GM12892 (cell line): ENCODE measurements at regions not wholly inside any gene's neighbourhood (a gene's known extent, or its start where the extent isn't known, plus 50 kb on each side); places are given as distances from the start of the nearest gene placed in this dataset.

Source experiments
- DNase-seq: peaks from one replicate; pipeline ENCODE4 v3.0.0; 2011; ENCODE audit not compliant: insufficient read length
- FAIRE-seq: peaks from 2 replicates; lab custom pipeline; 2011; peaks lifted over from hg19 to GRCh38; lab: Jason Lieb, UNC
- POLR2A ChIP-seq: IDR thresholded peaks from 2 replicates; pipeline ENCODE4 v1.6.1; 2011; ENCODE audit warnings: low read depth, low read length, control low read depth
- POLR2AphosphoS5 ChIP-seq: IDR thresholded peaks from 2 replicates; pipeline ENCODE4 v1.6.1; 2011; ENCODE audit warnings: low read depth, low read length, control low read depth
- TAF1 ChIP-seq: IDR thresholded peaks from 2 replicates; pipeline ENCODE4 v1.6.1; 2011; ENCODE audit warnings: low read depth, mild to moderate bottlenecking, control low read depth, low read length, borderline replicate concordance

- DNase-seq (no peak), FAIRE-seq (no peak)
- TF ChIP-seq TAF1 = no peak
Observed at GRCh38 chr2:238657132-238658053, 190.5 kb upstream of the TWIST2 start.

- no peak for FAIRE-seq
- no peak for DNase-seq
- TF ChIP-seq TAF1 = no peak
- no peak for TF ChIP-seq POLR2A
- no peak for TF ChIP-seq POLR2AphosphoS5
Observed at GRCh38 chr2:238658054-238658407, 189.9 kb upstream of the TWIST2 start.

- TF ChIP-seq POLR2A (no peak), POLR2AphosphoS5 (no peak), TAF1 (no peak)
- DNase-seq (no peak), FAIRE-seq (no peak)
Observed at GRCh38 chr2:238658820-238659219, 189.1 kb upstream of the TWIST2 start.

- DNase-seq (no peak), FAIRE-seq (no peak)
- no peak for TF ChIP-seq POLR2AphosphoS5
Observed at GRCh38 chr2:238659231-238659630, 188.7 kb upstream of the TWIST2 start.

GRCh38 chr2:238663586-238663985, 184.3 kb upstream of the TWIST2 start:
- DNase-seq (no peak), FAIRE-seq (no peak)
- no peak for TF ChIP-seq POLR2AphosphoS5
- TF ChIP-seq TAF1 = no peak
- TF ChIP-seq POLR2A = no peak

- no peak for TF ChIP-seq TAF1
- TF ChIP-seq POLR2A = no peak
- TF ChIP-seq POLR2AphosphoS5 = no peak
- DNase-seq (no peak), FAIRE-seq (no peak)
Observed at GRCh38 chr2:238665919-238666318, 182.0 kb upstream of the TWIST2 start.

- no peak for TF ChIP-seq TAF1
- no peak for TF ChIP-seq POLR2AphosphoS5
- TF ChIP-seq POLR2A = no peak
- FAIRE-seq = no peak
- no peak for DNase-seq
Observed at GRCh38 chr2:238666543-238666942, 181.3 kb upstream of the TWIST2 start.

- DNase-seq = no peak
- no peak for FAIRE-seq
- TF ChIP-seq POLR2AphosphoS5 = no peak
- TF ChIP-seq POLR2A = no peak
- no peak for TF ChIP-seq TAF1
Observed at GRCh38 chr2:238667008-238667407, 180.9 kb upstream of the TWIST2 start.

GRCh38 chr2:238667639-238668038, 180.2 kb upstream of the TWIST2 start:
- FAIRE-seq (no peak), DNase-seq (no peak)
- TF ChIP-seq POLR2AphosphoS5 (no peak), TAF1 (no peak), POLR2A (no peak)

GRCh38 chr2:238668426-238668825, 179.5 kb upstream of the TWIST2 start:
- FAIRE-seq = no peak
- no peak for DNase-seq
- TF ChIP-seq TAF1 = no peak
- no peak for TF ChIP-seq POLR2A
- TF ChIP-seq POLR2AphosphoS5 = no peak

GRCh38 chr2:238669046-238669445, 178.8 kb upstream of the TWIST2 start:
- no peak for DNase-seq

GRCh38 chr2:238669581-238670080, 178.3 kb upstream of the TWIST2 start:
- TF ChIP-seq POLR2AphosphoS5 = no peak
- no peak for TF ChIP-seq POLR2A
- TF ChIP-seq TAF1 = no peak
- DNase-seq (no peak), FAIRE-seq (no peak)

More at GRCh38 chr2:238669046-238669445, 178.8 kb upstream of the TWIST2 start:
- no peak for FAIRE-seq
- no peak for TF ChIP-seq POLR2A
- no peak for TF ChIP-seq POLR2AphosphoS5
- TF ChIP-seq TAF1 = no peak
